HG02938 (cell line): ENCODE measurements at regions not wholly inside any gene's neighbourhood (a gene's known extent, or its start where the extent isn't known, plus 50 kb on each side); places are given as distances from the start of the nearest gene placed in this dataset.

Experiments used
- ATAC-seq: cut with Tn5 transposase; IDR thresholded peaks from one replicate; pipeline ENCODE4 v1.9.1; 2021; ENCODE audit warnings: mild to moderate bottlenecking, moderate library complexity; ENCODE audit not compliant: unreplicated experiment

- no peak for ATAC-seq
These were observed 850.2 kb upstream of the CELF4 start for GRCh38 chr18:38415811-38416210.

- ATAC-seq = no peak
These were observed 847.6 kb upstream of the CELF4 start for GRCh38 chr18:38413193-38413592.

- ATAC-seq = no peak
These were observed 841.0 kb upstream of the CELF4 start for GRCh38 chr18:38406607-38407006.

- ATAC-seq = no peak
These were observed 836.9 kb upstream of the CELF4 start for GRCh38 chr18:38402509-38402908.

- ATAC-seq = no peak
These were observed 831.5 kb upstream of the CELF4 start for GRCh38 chr18:38397094-38397493.

- ATAC-seq = no peak
These were observed 820.5 kb upstream of the CELF4 start for GRCh38 chr18:38386146-38386545.

- ATAC-seq = no peak
These were observed 804.4 kb upstream of the CELF4 start for GRCh38 chr18:38369772-38370690.

- no peak for ATAC-seq
These were observed 803.3 kb upstream of the CELF4 start for GRCh38 chr18:38368886-38369285.

GRCh38 chr18:38368246-38368645 lies 802.6 kb upstream of the CELF4 start:
- no peak for ATAC-seq

GRCh38 chr18:38367473-38367872 lies 801.9 kb upstream of the CELF4 start:
- ATAC-seq = no peak

- no peak for ATAC-seq
These were observed 796.7 kb upstream of the CELF4 start for GRCh38 chr18:38362286-38362792.

GRCh38 chr18:38358805-38359657 lies 793.4 kb upstream of the CELF4 start:
- no peak for ATAC-seq

- ATAC-seq = no peak
These were observed 787.6 kb upstream of the CELF4 start for GRCh38 chr18:38353149-38353548.

GRCh38 chr18:38350141-38350540 lies 784.5 kb upstream of the CELF4 start:
- no peak for ATAC-seq

GRCh38 chr18:38330573-38330972 lies 765.0 kb upstream of the CELF4 start:
- ATAC-seq = no peak

- ATAC-seq = no peak
These were observed 763.5 kb upstream of the CELF4 start for GRCh38 chr18:38329145-38329544.

- no peak for ATAC-seq
These were observed 756.6 kb upstream of the CELF4 start for GRCh38 chr18:38322206-38322605.

GRCh38 chr18:38321262-38321661 lies 755.7 kb upstream of the CELF4 start:
- ATAC-seq = no peak

- no peak for ATAC-seq
These were observed 752.8 kb upstream of the CELF4 start for GRCh38 chr18:38318416-38318815.

- no peak for ATAC-seq
These were observed 748.2 kb upstream of the CELF4 start for GRCh38 chr18:38313831-38314230.

GRCh38 chr18:38312532-38312931 lies 746.9 kb upstream of the CELF4 start:
- no peak for ATAC-seq

GRCh38 chr18:38310936-38311335 lies 745.3 kb upstream of the CELF4 start:
- no peak for ATAC-seq
